Lung (tissue), 11 donors: ENCODE measurements at regions not wholly inside any gene's neighbourhood (a gene's known extent, or its start where the extent isn't known, plus 50 kb on each side); places are given as distances from the start of the nearest gene placed in this dataset.
A peak's percentile ranks its signal among the peaks of the same experiment; 100 is the strongest.

ENCODE experiments used
- ATAC-seq: fragments of 200-7000 bp; cut with Tn5 transposase; one replicate; pipeline ENCODE4 v1.9.1; 2020; ENCODE audit warnings: moderate number of reproducible peaks; ENCODE audit not compliant: insufficient read depth, low FRiP score
- DNase-seq, 3 donors: peaks; one replicate each; pipeline ENCODE4 v3.0.0-alpha.2; 2013 to 2017
- H3K27ac ChIP-seq, 2 donors: one replicate each; pipeline ENCODE4 v1.5.1; 2013; ENCODE audit warnings: mild to moderate bottlenecking in 2 of 2, moderate library complexity in 2 of 2, control low read depth in 1 of 2, inconsistent platforms in 1 of 2, low read depth in 1 of 2, low read length in 1 of 2
- H3K27me3 ChIP-seq, 3 donors: one replicate each; pipeline ENCODE4 v1.5.1; 2013; ENCODE audit warnings: low read length in 2 of 3; ENCODE audit not compliant: control insufficient read depth in 3 of 3, insufficient read depth in 3 of 3
- H3K36me3 ChIP-seq, 4 donors: one replicate each; pipeline ENCODE4 v1.5.1; 2013; ENCODE audit warnings: low read length in 4 of 4, mild to moderate bottlenecking in 1 of 4, moderate library complexity in 1 of 4; ENCODE audit not compliant: control insufficient read depth in 4 of 4, insufficient read depth in 4 of 4
- H3K4me1 ChIP-seq, 5 donors: one replicate each; pipeline ENCODE4 v1.5.1; 2013; ENCODE audit warnings: low read length in 5 of 5, mild to moderate bottlenecking in 2 of 5, moderate library complexity in 1 of 5; ENCODE audit not compliant: control insufficient read depth in 5 of 5, insufficient read depth in 5 of 5
- H3K4me3 ChIP-seq: one replicate; pipeline ENCODE4 v1.5.1; 2013; ENCODE audit warnings: mild to moderate bottlenecking, control low read depth, moderate library complexity
- H3K9ac ChIP-seq, 2 donors: one replicate each; pipeline ENCODE4 v1.5.1; 2013; ENCODE audit warnings: low read length in 2 of 2, control low read depth in 1 of 2; ENCODE audit not compliant: insufficient read depth in 1 of 2
- H3K9me3 ChIP-seq, 4 donors: one replicate each; pipeline ENCODE4 v1.5.1; 2013; ENCODE audit warnings: low read length in 3 of 4, mild to moderate bottlenecking in 1 of 4, moderate library complexity in 1 of 4; ENCODE audit not compliant: control insufficient read depth in 4 of 4, insufficient read depth in 3 of 4
- CTCF ChIP-seq: IDR thresholded peaks from 2 replicates; pipeline ENCODE4 v1.5.1; 2012; ENCODE audit warnings: mild to moderate bottlenecking; ENCODE audit errors: control extremely low read depth, extremely low read depth
- WGBS, 2 donors: extraction: QIAGEN DNeasy Blood & Tissue Kit; methylation state at CpG; one replicate each; pipeline ENCODE4 v1.1.7; 2013; 5-methylcytosine and 5-hydroxymethylcytosine counted together
- donor health status: control.
- donor health status: control.
- donor health status: Bipolar disorder and iron deficiency.
- donor health status: healthy.
- donor health status: DM: yes; HTN: yes; CAD: no.

GRCh38 chr10:33509231-33509831 is 174.9 kb upstream of the NRP1 start:
- Histone ChIP-seq H3K9me3 (no peaks in the 10 kb centered on the region), H3K27me3 (no peaks in the 10 kb centered on the region), H3K9ac (no peak overlapping the region), H3K4me1 (peaks cover 0 to 11% (median 3%) of the 10 kb centered on the region in 5 donors), H3K27ac (no peak overlapping the region), H3K4me3 (no peak overlapping the region), H3K36me3 (no peaks in the 10 kb centered on the region)
- TF ChIP-seq CTCF: no peak
- peak; percentile 62 for ATAC-seq
- DNase-seq: peak; percentile 36 to 59 (median 55)
- WGBS, 2 donors: 21 to 30% methylated on average over 7 of the region's 7 CpGs

- ATAC-seq (no peak), DNase-seq (no peak)
- WGBS, 2 donors: 75 to 86% methylated on average over 10 of the region's 10 CpGs
- no peak for TF ChIP-seq CTCF
- Histone ChIP-seq H3K36me3 (no peaks in the 10 kb centered on the region), H3K9ac (no peak overlapping the region), H3K4me1 (peaks cover 0 to 11% (median 3%) of the 10 kb centered on the region in 5 donors), H3K27ac (no peak overlapping the region), H3K4me3 (no peak overlapping the region), H3K27me3 (no peaks in the 10 kb centered on the region), H3K9me3 (no peaks in the 10 kb centered on the region)
Observed at GRCh38 chr10:33507662-33508425, 173.4 kb upstream of the NRP1 start.

- H3K9me3 ChIP-seq: peaks cover 0 to under 1% (median 0%) of the 10 kb centered on the region in 4 donors
- no peak for TF ChIP-seq CTCF
- H3K27me3 ChIP-seq: no peaks in the 10 kb centered on the region
- H3K4me3 ChIP-seq: no peak overlapping the region
- ATAC-seq (no peak), DNase-seq (no peak)
- 83 to 84% methylated on average over 5 of the region's 5 CpGs for WGBS, 2 donors
- no peaks in the 10 kb centered on the region for H3K36me3 ChIP-seq
- no peak overlapping the region for H3K9ac ChIP-seq
- peak overlapping the region in 1 of 2 donors; percentile 77 for H3K27ac ChIP-seq
- peaks cover 0 to 11% (median 3%) of the 10 kb centered on the region in 5 donors for H3K4me1 ChIP-seq
Observed at GRCh38 chr10:33506838-33507661, 172.6 kb upstream of the NRP1 start.
